Activated CD8-positive, alpha-beta memory T cell treated with anti-CD3 and anti-CD28 coated beads for 48 hours (primary cell): ENCODE measurements at regions not wholly inside any gene's neighbourhood (a gene's known extent, or its start where the extent isn't known, plus 50 kb on each side); places are given as distances from the start of the nearest gene placed in this dataset.

ENCODE experiments used
- DNase-seq, 3 experiments: peaks; one replicate each; pipeline ENCODE4 v3.0.0-alpha.2; 2020; ENCODE audit warnings: low read depth in 2 of 3, low spot score in 2 of 3

- DNase-seq, result no peak
Measured at GRCh38 chr20:58092353-58092752, 136.1 kb downstream of the ANKRD60 start.

- DNase-seq, result no peak
Measured at GRCh38 chr20:58091810-58092209, 136.6 kb downstream of the ANKRD60 start.

- no peak for DNase-seq
Measured at GRCh38 chr20:58090161-58090560, 138.3 kb downstream of the ANKRD60 start.

GRCh38 chr20:58088625-58089024 lies 139.8 kb downstream of the ANKRD60 start:
- no peak for DNase-seq

GRCh38 chr20:58088105-58088504 lies 140.3 kb downstream of the ANKRD60 start:
- no peak for DNase-seq

- no peak for DNase-seq
Measured at GRCh38 chr20:58087562-58087858, 140.9 kb downstream of the ANKRD60 start.

GRCh38 chr20:58086763-58087561 lies 141.5 kb downstream of the ANKRD60 start:
- no peak for DNase-seq

GRCh38 chr20:58084966-58085365 lies 143.5 kb downstream of the ANKRD60 start:
- no peak for DNase-seq

GRCh38 chr20:58084566-58084965 lies 143.9 kb downstream of the ANKRD60 start:
- DNase-seq, result no peak

- no peak for DNase-seq
Measured at GRCh38 chr20:58081846-58082245, 146.6 kb downstream of the ANKRD60 start.

GRCh38 chr20:58078741-58079522 lies 149.5 kb downstream of the ANKRD60 start:
- DNase-seq, result no peak

GRCh38 chr20:58077282-58077681 lies 151.2 kb downstream of the ANKRD60 start:
- DNase-seq, result no peak

- no peak for DNase-seq
Measured at GRCh38 chr20:58076405-58076804, 152.0 kb downstream of the ANKRD60 start.

GRCh38 chr20:58075586-58076345 lies 152.7 kb downstream of the ANKRD60 start:
- DNase-seq, result no peak

- DNase-seq, result no peak
Measured at GRCh38 chr20:58073945-58074856, 154.3 kb downstream of the ANKRD60 start.

- no peak for DNase-seq
Measured at GRCh38 chr20:58072695-58073671, 155.5 kb downstream of the ANKRD60 start.

GRCh38 chr20:58071991-58072390 lies 156.5 kb downstream of the ANKRD60 start:
- no peak for DNase-seq

GRCh38 chr20:58071298-58071697 lies 157.2 kb downstream of the ANKRD60 start:
- DNase-seq, result no peak

GRCh38 chr20:58070664-58071196 lies 157.7 kb downstream of the ANKRD60 start:
- no peak for DNase-seq
